HEK293T (cell line): ENCODE measurements at regions not wholly inside any gene's neighbourhood (a gene's known extent, or its start where the extent isn't known, plus 50 kb on each side); places are given as distances from the start of the nearest gene placed in this dataset.

Source experiments
- FOXM1 ChIP-seq: fragments of 450-650 bp; IDR thresholded peaks from 2 replicates; pipeline ENCODE4 v1.6.1; 2017; ENCODE audit warnings: mild to moderate bottlenecking, borderline replicate concordance
- HDGF ChIP-seq: fragments of 450-650 bp; IDR thresholded peaks from 2 replicates; pipeline ENCODE4 v1.6.1; 2017; ENCODE audit warnings: antibody characterized with exemption, borderline replicate concordance
- LEF1 ChIP-seq: fragments of 450-650 bp; IDR thresholded peaks from 2 replicates; pipeline ENCODE4 v1.6.1; 2017; ENCODE audit warnings: mild to moderate bottlenecking, borderline replicate concordance
- SP1 ChIP-seq: fragments of 450-650 bp; IDR thresholded peaks from 2 replicates; pipeline ENCODE4 v1.6.1; 2017
- SUZ12 ChIP-seq: fragments of 450-650 bp; IDR thresholded peaks from 2 replicates; pipeline ENCODE4 v1.6.1; 2016; ENCODE audit warnings: mild to moderate bottlenecking

DNA sequence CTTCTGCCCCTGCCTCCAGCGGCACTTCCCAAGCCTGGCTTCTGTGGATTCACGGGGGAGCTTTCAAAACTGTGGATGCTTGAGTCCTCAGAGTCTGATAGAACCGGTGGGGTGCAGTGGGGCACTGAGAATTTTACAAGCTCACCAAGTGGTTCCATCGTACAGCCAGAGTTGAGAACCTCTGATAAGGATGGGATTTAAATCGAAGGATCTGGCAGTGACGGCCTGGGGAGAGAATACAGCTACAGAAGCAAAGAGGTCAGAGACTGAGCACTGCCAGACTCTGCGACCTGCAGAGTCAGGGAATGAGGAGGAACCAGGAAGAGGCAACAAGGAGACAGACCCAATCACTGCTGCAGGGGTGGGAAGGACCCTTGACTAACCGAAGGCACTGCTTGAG, 124.6 kb upstream of the BOD1 start:
- no peak for TF ChIP-seq SUZ12
- no peak for TF ChIP-seq LEF1
- TF ChIP-seq SP1, result no peak
- TF ChIP-seq HDGF, result no peak
- no peak for TF ChIP-seq FOXM1
